CD4-positive, alpha-beta T cell treated with Interleukin-15 for 4 hours (primary cell): ENCODE measurements at regions not wholly inside any gene's neighbourhood (a gene's known extent, or its start where the extent isn't known, plus 50 kb on each side); places are given as distances from the start of the nearest gene placed in this dataset.
"Not testable (repeated sequence)": the region's sequence is repeated elsewhere in the genome, so short reads cannot be mapped to it uniquely, and the experiment has no call there.

ENCODE experiments used
- DNase-seq: peaks from one replicate; pipeline ENCODE4 v3.0.0-alpha.2; 2020; ENCODE audit warnings: low spot score

DNA sequence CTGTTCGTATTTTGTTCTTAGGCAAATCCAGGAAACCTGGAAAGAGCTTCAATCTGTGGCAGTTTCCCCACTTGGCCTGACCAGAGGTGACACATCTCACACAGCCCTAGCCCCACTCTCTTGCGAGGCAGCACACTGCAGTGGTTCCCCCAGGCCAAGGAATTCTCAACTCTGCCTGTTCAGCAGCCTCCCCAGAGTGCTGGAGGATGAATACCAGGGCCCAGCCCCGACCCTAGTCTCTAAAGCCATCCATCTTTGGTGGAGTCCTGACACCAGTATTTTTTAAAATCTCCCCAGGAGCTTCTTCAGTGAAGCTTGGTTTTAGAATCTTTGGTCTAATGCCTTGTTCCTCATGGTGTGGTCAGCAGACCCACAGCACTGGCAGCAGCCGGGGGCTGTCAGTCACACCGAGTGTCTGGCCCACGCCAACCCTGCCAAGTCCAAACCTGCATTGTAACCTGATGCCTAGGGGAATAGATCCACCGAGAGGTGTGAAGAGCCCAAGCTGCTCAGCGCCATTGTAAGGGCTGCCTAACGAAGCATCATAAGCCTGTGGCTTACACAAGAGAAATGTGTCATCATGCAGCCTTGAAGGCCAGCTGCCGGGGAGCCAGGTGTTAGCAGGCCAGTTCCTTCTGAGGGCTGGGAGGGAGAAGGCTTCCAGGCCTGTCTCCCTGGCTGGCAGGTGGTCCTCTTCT lies 428.7 kb upstream of the ID2 start:
- no peak for DNase-seq

DNA sequence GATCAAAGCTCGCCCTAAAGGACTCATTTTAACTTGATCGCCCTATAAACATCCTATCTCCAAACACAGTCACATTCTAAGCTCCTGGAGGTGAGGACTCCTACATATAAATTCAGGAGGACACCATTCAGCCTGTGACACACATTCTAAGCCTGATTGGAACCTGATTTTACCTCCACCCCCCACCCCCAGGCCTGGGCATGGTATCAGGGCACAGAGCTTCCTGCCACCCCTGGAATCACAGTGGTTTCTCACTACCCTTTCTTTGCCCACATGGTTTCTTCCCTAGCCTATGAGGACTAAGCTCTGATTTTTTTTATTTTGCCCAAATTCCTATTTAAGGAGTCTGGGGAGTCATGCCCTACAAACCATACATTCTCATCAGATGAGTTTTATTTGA lies 428.1 kb upstream of the ID2 start:
- no peak for DNase-seq

DNA sequence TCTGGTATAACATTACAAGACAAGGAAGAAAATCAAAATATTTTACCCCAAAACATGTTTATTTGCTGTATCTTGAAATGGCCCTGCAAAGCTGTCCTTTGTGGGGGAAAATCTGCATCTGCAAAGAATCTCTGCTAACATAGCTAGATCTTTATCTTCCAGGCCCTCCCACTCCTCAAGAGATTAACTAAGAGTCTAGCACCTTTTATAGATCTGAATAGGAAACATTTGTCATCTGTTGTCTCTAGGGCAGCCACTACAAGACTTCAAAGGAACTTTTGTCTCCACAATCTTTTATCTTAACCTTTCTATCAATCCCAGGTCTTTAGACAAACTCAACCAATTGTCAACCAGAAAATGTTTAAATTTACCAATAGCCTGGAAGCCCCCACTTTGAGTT lies 427.6 kb upstream of the ID2 start:
- not testable (repeated sequence) for DNase-seq

DNA sequence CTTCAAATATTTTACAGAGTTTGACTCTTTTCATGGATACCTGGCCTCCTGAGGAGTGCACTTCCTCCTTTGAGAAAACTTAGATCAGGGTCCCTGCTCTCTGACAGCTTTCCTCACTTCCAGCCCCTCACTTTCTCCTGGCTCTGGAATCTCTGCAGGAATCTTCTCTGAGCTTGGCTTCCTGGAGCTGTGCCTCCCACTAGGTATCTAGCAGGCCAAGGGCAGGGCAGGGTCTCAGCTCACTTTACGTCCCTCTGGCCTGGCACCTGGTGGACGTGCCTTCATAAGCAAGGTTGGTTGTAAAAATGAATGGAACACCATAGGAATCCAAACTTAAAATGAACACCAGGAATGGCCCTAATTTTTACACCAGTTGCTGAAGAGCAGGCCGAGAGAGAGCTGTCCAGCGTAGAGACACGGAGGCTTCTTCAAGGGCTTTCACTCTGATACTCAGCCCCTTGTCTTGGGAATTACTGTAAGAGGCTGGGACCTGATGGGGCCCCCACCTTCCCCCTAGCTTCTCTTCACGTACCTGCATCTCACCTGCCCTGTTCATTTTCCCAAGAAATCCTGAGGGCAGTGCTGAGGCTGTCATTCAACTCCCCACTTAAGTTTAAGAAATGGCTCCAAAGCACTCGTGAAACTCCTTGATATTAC lies 426.9 kb upstream of the ID2 start:
- no peak for DNase-seq

DNA sequence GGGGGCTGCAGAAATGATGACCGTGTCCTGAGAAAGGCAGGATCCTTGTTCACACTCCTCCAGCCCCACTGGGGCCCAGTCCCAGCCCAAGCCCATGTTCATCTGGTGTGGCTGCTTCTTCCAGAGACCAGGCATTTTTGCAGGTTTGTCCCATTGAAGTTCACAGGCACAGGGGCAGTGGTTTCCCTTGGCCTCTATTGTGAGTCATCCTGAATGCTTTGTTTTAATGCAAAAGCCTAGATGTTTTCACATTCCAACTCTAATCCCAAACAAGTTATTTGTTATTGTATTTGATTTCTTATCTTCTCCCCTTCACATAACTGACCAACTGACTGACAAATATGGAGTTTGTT lies 426.4 kb upstream of the ID2 start:
- DNase-seq, result no peak

DNA sequence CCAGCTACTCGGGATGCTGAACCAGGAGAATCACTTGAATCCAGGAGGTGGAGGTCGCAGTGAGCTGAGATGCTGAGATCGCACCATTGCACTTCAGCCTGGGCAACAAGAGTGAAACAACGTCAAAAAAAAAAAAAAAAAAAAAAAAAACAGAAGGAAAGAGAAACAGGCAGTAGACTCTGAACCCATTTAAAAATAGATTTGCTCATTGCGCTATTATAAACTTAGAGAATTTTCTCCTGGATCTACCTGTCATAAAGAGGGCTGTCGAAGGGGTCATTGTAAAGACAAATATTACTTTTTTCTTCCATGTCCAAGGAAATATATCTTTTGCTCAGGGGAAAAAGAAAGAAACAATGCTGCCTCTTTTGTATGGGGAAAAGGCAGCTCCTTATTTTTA lies 425.0 kb upstream of the ID2 start:
- DNase-seq, result no peak

DNA sequence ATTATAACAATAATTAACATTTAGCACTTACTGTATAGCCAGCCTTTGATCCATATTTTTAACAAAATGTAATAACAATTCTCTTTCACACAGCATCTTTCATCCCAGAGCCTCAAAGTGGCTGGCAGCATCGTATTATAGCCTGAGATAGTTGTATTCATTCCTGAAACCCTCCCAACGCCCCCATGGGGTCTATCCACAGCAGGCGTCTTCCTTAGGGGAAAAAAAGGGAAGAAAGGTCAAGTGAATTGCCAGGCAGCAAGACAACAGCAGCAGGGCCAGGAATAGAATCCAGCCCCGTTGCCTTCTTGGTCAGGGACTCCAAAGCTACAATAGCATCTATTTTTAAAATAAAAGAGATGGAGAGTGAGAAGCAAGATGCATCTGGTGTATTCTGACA lies 424.4 kb upstream of the ID2 start:
- no peak for DNase-seq

DNA sequence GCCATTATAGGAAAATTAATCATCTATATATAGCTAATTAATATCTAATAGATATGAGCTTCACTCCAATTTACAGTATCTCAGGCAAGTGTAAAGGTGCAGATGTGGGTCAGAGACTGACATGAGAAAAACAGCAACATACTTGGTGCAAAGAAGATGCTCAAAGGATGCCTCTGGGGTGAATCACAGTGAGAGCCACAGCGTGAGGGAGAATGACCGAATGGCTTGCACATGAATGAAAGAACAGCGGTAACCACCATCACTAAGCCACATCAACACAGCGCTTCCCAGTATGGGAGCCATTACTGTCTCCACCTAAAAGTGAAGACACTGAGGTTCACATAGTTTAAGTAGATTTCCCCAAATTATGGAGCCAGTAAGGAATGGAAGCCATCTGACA lies 423.4 kb upstream of the ID2 start:
- DNase-seq, result no peak

DNA sequence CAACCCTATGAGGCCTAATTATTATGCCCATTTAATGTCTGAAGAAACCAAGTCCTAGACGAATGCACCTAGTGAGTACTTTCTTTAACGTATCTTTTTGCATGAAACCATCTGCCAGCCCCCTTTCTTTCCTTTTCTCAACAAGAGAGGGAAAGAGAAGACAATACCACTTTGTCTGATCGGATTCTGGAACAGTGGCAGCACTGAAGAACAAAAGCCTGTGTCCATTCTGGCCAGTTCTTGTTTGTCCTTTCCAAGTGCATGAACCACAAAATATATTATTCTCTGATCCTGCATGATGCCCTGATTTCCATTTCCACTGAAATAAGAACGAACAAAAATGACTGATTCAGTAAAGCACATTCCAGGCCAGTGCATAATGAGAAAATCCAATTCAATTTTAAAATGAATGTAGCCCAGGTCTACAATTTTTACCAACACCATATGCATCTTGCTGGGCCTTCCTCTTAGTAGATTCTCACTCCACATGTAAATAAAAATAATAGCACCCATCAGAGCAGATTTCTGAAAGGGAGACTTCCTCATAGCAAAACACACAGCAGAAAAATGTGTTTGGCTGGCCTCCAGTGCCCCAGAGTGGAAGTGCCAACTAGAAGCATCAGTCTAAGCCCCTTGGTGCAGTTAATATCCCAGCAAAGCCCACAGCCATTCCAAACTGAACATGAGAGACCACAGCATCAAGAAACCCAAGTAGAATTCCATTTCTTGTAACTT lies 422.6 kb upstream of the ID2 start:
- DNase-seq, result no peak

DNA sequence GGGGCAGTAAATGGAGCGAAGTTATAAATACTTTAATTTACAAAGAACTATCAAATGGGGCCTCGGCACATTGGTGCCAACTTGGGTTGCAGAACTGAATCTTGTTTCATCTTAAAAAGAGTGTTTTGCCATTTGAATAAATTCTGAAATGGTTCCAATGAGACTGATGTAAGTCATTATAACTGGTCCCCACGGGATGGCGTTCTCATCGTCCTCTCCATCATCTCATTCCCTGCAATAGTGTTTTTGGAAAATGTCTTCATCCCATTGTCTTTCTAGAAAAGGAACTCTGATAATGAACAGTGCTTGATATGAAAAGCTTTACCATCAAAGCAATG lies 422.0 kb upstream of the ID2 start:
- DNase-seq, result no peak

DNA sequence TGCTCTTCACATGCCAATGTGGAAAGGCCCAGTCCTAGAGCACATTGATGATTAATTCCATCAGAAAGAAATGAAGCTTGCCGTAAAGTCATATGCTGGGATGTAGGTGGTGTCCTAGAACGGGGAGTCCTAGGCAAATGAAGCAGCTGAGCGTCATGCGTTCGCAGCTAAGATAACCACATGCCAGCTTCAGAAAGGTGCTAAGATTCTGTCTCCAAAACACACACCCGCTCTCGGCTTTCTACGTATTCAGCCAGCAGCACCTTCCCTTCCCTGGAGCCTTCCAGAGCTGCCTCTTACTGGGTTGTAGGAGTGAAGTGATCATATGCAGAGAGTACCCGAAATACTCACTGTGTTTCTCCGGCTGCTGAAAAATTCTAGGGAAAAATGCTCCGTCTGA lies 421.6 kb upstream of the ID2 start:
- DNase-seq, result no peak

DNA sequence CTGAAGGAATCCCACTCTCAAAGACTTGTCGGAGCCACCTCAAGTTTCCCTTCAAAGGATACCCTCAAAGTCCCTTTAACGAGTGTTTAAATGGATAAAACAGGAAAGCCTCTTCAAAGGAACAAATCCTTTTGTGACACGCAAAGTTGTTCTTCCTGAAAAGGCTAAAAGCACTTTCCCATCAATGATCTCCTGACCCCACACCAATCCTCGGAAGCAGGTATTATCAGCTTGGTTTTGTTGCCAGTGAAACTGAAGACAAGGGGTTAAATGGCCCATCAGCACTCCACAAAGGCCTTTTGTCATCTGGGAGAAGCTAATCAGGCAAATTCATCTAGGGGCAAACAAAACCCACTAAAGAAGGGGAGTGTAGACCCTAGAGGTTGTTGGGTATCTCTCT lies 418.0 kb upstream of the ID2 start:
- DNase-seq, result no peak

DNA sequence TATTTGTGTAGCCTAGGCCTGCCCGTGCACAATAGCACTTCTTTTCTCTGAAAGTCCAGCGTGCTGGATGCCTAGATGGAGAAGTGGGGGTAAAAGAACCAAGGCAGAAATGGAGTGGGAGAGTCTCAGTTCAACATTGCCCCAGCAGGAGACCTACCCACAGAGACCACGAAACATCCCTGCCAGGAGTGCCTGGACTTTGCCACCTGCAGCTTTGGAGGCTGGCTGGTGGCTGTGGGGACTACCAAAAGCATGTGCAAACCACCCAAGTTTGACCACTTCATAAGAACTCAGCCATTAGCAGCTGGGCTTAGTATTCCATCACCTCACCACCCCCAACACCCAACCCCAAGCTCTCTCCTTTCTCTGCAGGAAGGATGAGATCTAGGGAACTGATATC lies 416.9 kb upstream of the ID2 start:
- DNase-seq, result no peak

DNA sequence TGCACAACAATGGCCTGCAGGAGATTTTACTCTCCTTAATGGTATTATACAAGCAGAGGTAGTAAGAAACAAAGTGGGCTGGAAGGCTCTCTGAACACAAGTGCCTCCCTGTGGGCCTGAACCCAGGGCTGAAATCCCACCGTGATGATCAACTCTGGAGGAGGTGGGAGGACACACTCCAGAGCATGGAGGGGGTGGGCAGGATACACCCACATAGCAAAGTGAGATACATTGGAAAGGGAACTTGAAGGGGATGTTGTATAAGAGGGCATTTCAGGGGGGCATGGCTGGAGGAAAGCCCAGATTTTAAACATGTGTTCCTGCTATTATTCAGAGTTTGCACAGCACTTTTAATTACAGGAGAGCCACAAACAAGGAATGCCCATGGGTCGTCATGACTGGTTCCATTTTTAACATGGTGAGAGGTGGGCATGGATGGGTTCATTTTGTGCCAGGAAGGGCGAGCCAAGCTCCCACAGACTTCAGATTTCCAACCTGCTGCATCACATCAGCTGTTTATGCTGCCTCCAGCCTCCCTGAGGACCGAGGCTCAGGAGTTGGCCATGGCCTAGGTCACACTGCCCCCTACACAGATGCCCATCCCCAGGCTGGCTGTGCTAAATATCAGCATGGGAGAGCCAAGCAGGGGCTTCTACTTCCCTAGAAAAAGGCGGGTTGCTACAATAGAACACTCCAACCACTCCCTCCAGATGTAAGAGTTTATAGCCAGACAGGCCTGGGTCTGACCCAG lies 416.2 kb upstream of the ID2 start:
- DNase-seq, result no peak

DNA sequence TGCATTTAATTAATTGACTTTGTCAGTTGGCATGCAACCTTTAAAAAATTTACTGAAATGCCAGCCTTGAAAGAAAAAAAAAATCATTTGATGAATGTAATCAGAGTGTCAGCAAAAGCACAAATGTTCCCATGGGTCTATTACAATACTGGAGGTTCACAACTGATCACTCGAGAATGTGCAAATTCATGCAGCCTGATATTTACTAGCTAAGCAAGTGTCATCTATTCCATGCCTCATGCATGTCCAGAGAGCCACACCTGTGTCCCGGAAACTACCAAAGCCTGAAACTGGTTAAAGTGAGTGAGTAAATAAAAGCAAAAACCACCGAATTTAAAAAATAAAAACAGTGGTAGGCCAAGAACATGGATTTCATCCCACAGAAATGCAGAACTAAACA lies 415.3 kb upstream of the ID2 start:
- DNase-seq, result no peak

DNA sequence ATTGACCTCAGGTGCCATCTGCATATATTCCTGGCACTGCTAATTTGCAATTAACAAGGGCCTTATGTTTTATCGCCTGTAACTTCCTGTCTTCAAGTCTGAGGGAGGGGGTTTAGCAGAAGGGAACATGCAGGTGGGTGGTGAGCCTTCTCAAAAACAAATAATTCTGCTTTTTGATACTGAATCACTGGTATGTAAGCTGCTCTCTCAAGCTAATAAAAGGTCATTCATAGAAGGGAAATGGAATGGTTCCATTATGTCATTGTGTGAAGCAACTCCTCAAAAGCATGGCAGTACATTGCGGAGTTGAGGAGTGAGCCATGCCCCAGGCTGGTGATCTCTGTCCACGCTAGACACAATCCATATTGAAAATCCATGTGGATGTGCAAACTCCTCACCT lies 414.8 kb upstream of the ID2 start:
- no peak for DNase-seq

DNA sequence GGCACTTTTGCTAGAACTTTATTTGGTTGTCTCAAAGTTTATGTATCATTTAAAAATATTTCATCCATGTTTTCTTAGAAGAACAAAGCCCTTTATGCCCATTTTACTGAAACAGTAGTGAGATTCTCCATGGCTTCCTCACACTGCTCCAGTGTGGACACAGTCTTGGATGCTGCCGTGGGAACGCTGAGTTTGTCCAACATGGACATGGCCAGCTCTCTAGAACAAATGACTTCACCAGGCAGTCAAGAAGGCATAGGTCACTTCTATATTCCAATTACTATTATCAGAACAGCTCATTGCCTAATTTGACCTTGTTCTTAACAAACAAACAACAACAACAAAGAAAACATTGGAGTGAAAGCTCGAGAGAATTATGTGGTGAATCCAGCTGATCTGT lies 414.1 kb upstream of the ID2 start:
- no peak for DNase-seq

DNA sequence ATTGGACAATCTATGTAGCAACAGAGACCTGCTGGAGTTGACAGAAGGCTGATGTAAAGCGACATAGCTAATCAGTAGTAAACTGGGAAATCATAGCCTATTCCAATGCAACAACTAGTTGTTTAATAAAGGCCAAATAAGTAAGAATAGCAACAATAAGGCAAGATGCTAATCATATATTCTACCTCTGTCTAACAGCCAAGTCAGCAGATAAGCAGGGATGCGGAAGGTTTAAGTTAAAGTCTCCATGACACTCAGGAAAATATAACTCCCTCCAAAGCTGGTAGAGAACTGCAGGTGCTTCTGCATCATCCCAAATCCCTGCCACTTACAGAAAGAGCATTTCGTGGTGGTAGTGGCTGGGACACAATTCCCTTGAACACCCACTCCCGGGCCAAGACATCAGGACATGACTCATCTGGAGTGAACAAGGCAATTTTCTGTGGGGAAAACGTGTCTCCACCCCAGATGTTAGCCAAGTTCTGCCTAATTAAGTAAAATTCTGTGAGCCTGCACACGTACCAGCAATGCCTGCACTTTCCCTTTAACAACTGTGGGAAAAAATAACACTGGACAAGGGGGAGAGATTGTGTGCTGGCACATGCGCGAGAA lies 413.6 kb upstream of the ID2 start:
- no peak for DNase-seq

DNA sequence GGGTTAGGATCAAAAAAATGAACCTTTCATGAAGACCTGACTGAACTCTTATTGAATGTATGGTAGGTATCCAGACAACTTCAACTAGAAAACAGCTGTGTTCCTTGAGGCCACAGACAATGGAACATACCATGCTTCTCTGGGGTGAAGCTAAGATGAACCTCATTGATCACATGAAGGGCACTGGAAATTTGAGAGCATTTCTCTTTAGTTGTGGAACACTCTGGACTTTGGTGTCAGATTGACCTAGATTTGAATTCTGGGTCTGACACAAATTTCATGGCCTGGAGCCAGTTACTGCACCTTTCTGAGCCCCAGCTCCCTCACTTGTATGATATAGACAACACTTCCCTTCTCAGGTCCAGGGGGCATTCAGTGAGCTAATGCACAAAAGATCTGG lies 411.2 kb upstream of the ID2 start:
- DNase-seq, result no peak

DNA sequence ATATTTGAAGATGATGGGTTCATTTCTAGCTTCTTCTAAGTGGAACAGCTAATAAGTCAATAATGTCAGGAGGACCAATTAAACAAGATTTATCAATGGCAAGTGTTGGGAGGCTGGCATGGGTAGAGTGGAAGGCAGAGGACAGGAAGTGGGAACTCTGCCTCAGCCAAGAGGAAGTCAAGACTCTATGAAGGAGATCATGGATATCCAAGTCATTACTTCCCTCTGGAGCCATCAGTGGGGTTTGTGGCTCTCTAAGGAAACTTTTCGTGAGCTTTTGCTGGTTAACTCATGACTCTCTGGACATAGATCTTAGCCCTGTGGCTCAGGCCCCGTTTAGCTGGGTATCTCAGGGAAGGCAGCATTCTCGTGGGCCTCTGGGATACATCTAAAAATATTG lies 410.4 kb upstream of the ID2 start:
- no peak for DNase-seq

DNA sequence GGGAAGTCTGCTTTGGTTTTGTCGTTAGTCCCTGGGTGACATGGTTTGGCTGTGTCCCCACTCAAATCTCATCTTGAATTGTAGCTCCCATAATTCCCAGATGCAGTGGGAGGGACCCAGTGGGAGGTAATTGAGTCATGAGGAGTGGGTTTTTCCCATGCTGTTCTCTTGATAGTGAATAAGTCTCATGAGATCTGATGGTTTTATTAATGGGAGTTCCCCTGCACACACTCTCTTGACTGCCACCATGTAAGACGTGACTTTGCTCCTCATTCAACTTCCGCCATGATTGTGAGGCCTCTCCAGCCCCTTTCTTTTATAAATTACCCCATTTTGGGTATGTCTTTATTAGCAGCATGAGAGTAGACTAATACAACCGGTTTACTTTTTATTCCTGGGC lies 405.8 kb upstream of the ID2 start:
- no peak for DNase-seq

DNA sequence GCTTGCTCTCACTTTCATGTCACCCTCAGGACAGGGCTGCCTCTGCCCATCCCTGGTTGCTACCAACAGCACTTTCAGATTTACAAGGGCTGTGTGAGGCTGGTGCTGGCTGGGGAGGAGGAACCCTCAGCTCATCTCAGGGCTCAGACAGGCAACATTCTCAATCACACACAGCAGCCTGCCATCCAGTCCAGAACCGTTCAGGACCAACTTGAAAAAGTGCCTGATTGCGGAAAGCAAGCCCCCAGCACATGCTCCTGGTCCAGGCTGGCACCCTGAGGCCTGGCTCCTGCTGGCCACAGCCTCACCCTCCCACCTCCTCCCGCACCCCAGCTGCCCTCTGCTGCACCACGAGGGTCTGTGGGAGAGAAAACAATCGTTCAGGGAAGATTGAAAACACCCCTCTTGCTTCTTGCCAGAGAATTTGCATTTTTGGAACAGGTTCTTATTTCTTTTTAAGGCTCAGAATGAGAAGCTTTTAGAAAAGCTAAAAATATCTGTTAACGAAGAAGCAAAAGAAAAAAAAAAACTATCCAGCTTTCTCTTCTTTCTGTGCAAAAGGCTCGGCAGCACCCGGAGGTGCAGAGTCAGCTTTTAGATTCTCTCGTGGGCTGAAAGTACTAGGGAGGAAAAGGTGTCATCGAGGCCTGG lies 403.8 kb upstream of the ID2 start:
- DNase-seq, result no peak
